Lower leg skin (tissue), 4 donors: ENCODE measurements at regions not wholly inside any gene's neighbourhood (a gene's known extent, or its start where the extent isn't known, plus 50 kb on each side); places are given as distances from the start of the nearest gene placed in this dataset.

Experiments
- DNase-seq, 2 donors: peaks; one replicate each; pipeline ENCODE4 v3.0.0-alpha.2; 2019; ENCODE audit warnings: low spot score in 2 of 2
- H3K4me3 ChIP-seq: fragments of 200-600 bp; sonication (generic); 2 replicates; pipeline ENCODE4 v1.5.1; 2017; ENCODE audit warnings: mild to moderate bottlenecking, low read depth; ENCODE audit not compliant: poor library complexity, severe bottlenecking
- CTCF ChIP-seq, 3 donors: fragments of 450-650 bp; IDR thresholded peaks; one replicate each; pipeline ENCODE4 v1.5.1; 2016; ENCODE audit warnings: antibody characterized with exemption in 3 of 3, mild to moderate bottlenecking in 3 of 3, moderate library complexity in 2 of 3
- POLR2A ChIP-seq, 2 donors: fragments of 450-650 bp; IDR thresholded peaks; one replicate each; pipeline ENCODE4 v1.6.1; 2016 to 2017; ENCODE audit warnings: antibody characterized with exemption in 2 of 2, mild to moderate bottlenecking in 1 of 2, moderate library complexity in 1 of 2
- WGBS, 2 donors: methylation state at CpG; one replicate each; pipeline ENCODE4 v1.1.5; 2018; 5-methylcytosine and 5-hydroxymethylcytosine counted together
- intact Hi-C: fragments of 100-400 bp; cut with DNase I; formaldehyde crosslinking; loops from one replicate; pipeline ENCODE4 v1.15.0; 2023; ENCODE audit warnings: low total_unique reads

GRCh38 chr15:85999658-86000057 is 80.0 kb upstream of the AGBL1 start:
- TF ChIP-seq CTCF (IDR thresholded peaks at IDR 0.05) = no peak
- no peak for TF ChIP-seq POLR2A (IDR thresholded peaks at IDR 0.05)
- DNase-seq = no peak
- no peak overlapping the region for H3K4me3 ChIP-seq
- intact Hi-C loops = no loop called here

- 35 to 46% methylated on average over 4 of the region's 4 CpGs for WGBS, 2 donors
- intact Hi-C loops = no loop called here
- no peak overlapping the region for H3K4me3 ChIP-seq
- no peak for DNase-seq
- TF ChIP-seq POLR2A (IDR thresholded peaks at IDR 0.05) (no peak), CTCF (IDR thresholded peaks at IDR 0.05) (no peak)
Measured at GRCh38 chr15:86001200-86001599, 78.5 kb upstream of the AGBL1 start.

- no peak overlapping the region for H3K4me3 ChIP-seq
- TF ChIP-seq CTCF (IDR thresholded peaks at IDR 0.05) = no peak
- no peak for TF ChIP-seq POLR2A (IDR thresholded peaks at IDR 0.05)
- intact Hi-C loops = no loop called here
- DNase-seq = no peak
Measured at GRCh38 chr15:86002444-86002843, 77.2 kb upstream of the AGBL1 start.

- WGBS, 2 donors = 78 to 84% methylated on average over 4 of the region's 4 CpGs
- TF ChIP-seq CTCF (IDR thresholded peaks at IDR 0.05) (no peak), POLR2A (IDR thresholded peaks at IDR 0.05) (no peak)
- intact Hi-C loops = no loop called here
- H3K4me3 ChIP-seq = no peak overlapping the region
- DNase-seq = no peak
Measured at GRCh38 chr15:86004061-86004460, 75.6 kb upstream of the AGBL1 start.

- intact Hi-C loops = no loop called here
- TF ChIP-seq POLR2A (IDR thresholded peaks at IDR 0.05) (no peak), CTCF (IDR thresholded peaks at IDR 0.05) (no peak)
- WGBS, 2 donors = 78 to 80% methylated on average over 2 of the region's 2 CpGs
- no peak for DNase-seq
- H3K4me3 ChIP-seq = no peak overlapping the region
Measured at GRCh38 chr15:86006546-86006945, 73.1 kb upstream of the AGBL1 start.

- no peak for TF ChIP-seq POLR2A (IDR thresholded peaks at IDR 0.05)
- no peak for TF ChIP-seq CTCF (IDR thresholded peaks at IDR 0.05)
- no peak for DNase-seq
- WGBS, 2 donors = 63 to 80% methylated on average over 4 of the region's 4 CpGs
- intact Hi-C loops = no loop called here
- no peak overlapping the region for H3K4me3 ChIP-seq
Measured at GRCh38 chr15:86009727-86010126, 69.9 kb upstream of the AGBL1 start.
